ENCODE measurements at regions not wholly inside any gene's neighbourhood (a gene's known extent, or its start where the extent isn't known, plus 50 kb on each side); places are given as distances from the start of the nearest gene placed in this dataset.

DNA sequence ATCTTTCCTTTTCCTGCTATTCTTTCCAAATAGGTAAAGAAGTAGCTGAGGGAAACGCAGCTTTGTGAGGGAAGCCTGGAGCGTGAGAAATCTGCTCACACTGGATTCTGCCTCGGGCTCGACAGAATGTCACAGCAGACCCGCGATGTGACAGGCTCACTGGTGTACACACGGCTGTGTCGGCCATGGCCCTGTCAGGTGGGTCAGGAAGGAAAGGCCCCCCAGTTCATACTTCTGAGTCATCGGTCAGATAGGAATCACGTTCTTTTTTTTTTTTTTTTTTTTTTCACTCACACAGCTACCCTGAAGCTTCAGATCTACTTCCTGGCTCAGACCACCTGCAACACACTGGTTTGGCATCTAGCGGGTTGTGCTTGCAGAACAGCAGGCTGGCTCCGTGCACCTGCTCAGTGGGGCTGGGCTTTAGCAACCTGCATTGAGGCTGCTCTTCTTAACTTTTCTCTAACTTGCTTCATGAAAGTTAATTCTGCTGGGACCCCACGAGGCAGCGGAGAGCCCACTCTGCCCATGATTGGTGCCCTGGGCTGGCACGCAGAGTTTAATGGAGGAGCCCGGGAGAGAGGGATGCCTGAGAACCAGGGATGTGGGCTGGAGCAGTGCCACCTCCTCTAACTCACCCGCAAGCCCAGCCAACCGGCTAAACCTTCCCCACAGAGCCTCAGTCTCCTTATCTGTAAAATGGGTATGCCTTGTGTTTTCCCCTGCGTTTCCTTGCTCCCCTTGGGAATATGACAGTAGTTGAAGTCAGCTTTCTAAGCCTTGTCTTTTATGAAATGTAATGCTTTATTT, 61.5 kb upstream of the FNDC1 start:
- Histone ChIP-seq H3K4me1 (ENCODE audit: control insufficient read depth, insufficient read depth, low read length) (peaks cover 3% of the 10 kb centered on the region), H3K27ac (ENCODE audit: low read length) (no peak overlapping the region), H3K9me3 (ENCODE audit: control insufficient read depth, low read length) (no peaks in the 10 kb centered on the region), H3K4me3 (ENCODE audit: low read length) (no peak overlapping the region), H3K27me3 (ENCODE audit: control insufficient read depth, insufficient read depth) (no peaks in the 10 kb centered on the region)
- no peak for ATAC-seq
- 63% methylated on average over 19 of the region's 19 CpGs for WGBS
- DNase-seq: peak in 1 of 3 donors; percentile 39
- intact Hi-C loops (cut with DNase I): loop anchor here in 2 of 4 donors (10.0 kb wide), 3 partner anchors 63 to 403 kb away; partner anchors contain the start of genes RSPH3 (in 1 of the 2) and TAGAP (in 1 of the 2)

DNA sequence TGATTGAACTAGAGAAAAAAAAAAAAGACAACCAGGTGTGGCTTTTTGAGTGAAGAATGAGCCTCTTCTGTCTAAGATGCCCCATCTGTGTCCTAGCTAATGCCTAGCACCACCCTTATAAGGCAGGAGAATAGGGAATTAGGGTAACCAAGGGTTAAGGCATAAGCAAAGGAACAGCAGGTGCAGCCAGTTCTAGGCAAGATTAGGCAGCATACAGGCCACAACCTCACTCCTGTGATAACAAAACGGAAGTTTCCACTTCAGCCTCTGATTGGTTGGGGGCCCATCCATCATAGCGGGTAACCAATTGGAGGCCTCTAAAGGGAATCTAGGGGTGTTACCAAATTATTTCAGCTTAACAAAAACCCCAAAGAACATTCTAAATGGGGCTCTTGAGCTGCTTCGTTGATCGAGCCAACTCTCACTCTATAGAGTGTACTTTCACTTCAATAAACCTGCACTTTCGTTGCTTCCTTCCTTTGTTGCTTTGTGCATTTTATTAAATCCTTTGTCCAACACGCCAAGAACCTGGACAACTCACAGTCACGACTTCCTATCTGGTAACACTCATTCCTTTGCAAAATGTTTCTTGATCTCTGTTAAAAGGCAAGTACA, 61.9 kb upstream of the TAGAP start:
- intact Hi-C loops (cut with DNase I): loop anchor here in 2 of 4 donors (10.0 kb wide), 3 partner anchors 62 to 402 kb away; partner anchors contain the start of genes RSPH3 (in 1 of the 2) and TAGAP (in 1 of the 2)
- Histone ChIP-seq H3K27ac (ENCODE audit: low read length) (no peak overlapping the region), H3K9me3 (ENCODE audit: control insufficient read depth, low read length) (no peaks in the 10 kb centered on the region), H3K4me3 (ENCODE audit: low read length) (peak overlapping the region; percentile 27), H3K4me1 (ENCODE audit: control insufficient read depth, insufficient read depth, low read length) (peaks cover 3% of the 10 kb centered on the region), H3K27me3 (ENCODE audit: control insufficient read depth, insufficient read depth) (no peaks in the 10 kb centered on the region)
- WGBS: 29% methylated on average over 7 of the region's 7 CpGs
- ATAC-seq (peak; percentile 81), DNase-seq (peak; percentile 59 to 88 (median 82))

DNA sequence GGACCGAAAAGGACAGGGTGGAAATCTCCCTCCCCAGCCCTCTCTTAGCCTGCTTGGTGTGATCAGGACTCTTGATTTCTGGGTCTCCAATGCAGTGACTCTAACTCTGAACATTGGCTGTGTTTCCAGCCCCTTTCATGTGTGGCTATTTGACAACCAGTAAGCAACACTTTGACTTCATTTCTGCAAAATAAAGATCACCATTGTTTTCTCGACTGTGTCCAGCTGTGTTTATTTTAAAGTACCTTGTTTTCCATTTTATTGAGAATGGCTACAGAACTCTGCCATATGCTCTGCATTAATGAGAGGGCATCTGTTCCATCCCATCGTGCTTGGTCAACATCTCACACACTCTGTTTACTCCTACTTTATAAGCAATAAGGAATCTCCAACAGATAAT, 60.9 kb upstream of the TAGAP start:
- 79% methylated on average over 3 of the region's 3 CpGs for WGBS
- intact Hi-C loops (cut with DNase I): loop anchor here in 2 of 4 donors (10.0 kb wide), 3 partner anchors 61 to 401 kb away; partner anchors contain the start of genes RSPH3 (in 1 of the 2) and TAGAP (in 1 of the 2)
- Histone ChIP-seq H3K4me1 (ENCODE audit: control insufficient read depth, insufficient read depth, low read length) (peaks cover 3% of the 10 kb centered on the region), H3K4me3 (ENCODE audit: low read length) (no peak overlapping the region), H3K27me3 (ENCODE audit: control insufficient read depth, insufficient read depth) (no peaks in the 10 kb centered on the region), H3K27ac (ENCODE audit: low read length) (no peak overlapping the region), H3K9me3 (ENCODE audit: control insufficient read depth, low read length) (no peaks in the 10 kb centered on the region)
- no peak for DNase-seq
- no peak for ATAC-seq

DNA sequence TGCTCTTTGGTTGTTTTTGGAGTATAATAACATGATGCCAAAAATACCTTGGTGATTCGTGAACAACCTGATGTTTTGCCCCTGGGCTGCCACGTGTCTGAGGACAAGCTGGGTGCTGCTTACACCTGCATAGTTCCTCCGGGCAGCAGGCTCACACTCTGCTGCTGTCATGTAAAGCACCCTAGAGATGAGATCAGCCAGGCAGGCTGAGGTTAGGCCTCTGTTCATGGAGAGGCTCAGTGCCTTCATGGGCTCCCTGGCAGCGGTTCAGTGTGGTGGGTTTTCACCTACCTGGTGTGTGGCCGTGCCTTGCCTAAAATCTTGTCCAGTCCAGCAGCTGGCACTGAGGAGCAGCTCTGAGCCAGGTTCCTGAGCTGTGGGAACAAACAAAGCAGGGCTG, 60.1 kb upstream of the TAGAP start:
- H3K9me3 ChIP-seq (ENCODE audit: control insufficient read depth, low read length): no peaks in the 10 kb centered on the region
- intact Hi-C loops (cut with DNase I): loop anchor here in 2 of 4 donors (5.0 to 10.0 kb wide), 4 partner anchors 58 to 400 kb away; partner anchors contain the start of genes RSPH3 (in 1 of the 2) and TAGAP (in 1 of the 2)
- 88% methylated on average over 5 of the region's 5 CpGs for WGBS

DNA sequence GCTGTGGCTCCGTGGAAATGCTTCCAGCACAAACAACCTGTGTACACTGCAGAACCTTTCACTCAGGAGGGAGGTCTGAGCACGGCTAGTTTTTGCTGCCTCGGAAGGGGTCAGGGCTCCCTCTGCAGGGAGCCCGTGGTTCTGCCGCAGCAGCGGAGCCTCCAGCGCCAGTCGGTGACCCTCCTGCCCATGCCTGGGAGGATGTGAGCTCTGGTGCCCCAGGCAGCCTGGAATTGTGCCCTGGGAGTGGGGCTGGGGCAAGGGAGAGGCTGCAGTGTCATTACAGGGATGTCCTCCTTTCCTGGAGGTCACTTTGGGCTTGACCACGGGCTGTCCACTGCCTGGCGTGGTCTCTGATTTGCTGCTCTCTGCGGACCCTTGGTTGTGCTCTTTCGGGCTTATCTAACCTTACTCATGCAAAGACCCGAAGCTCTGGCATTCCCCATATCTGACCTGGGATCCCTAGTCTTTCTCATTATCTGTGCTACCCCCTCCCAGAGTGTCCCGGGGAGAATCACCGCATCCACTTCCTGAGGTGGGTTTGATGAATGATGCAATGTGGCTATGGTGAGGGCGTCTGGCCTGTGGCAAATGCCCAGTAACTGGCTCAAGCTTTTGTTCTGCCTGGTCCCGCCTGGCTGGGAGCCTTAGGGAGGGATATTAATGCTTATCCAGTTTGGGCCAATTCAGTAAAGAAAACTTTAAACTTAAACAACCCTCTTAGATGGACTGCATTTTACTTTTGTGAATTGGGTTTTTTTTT, 59.6 kb upstream of the TAGAP start:
- ATAC-seq: peak; percentile 83 to 84

More for the DNA sequence above, 60.1 kb upstream of the TAGAP start:
- Histone ChIP-seq H3K27ac (ENCODE audit: low read length) (no peak overlapping the region), H3K4me1 (ENCODE audit: control insufficient read depth, insufficient read depth, low read length) (peaks cover 3% of the 10 kb centered on the region), H3K4me3 (ENCODE audit: low read length) (no peak overlapping the region), H3K27me3 (ENCODE audit: control insufficient read depth, insufficient read depth) (no peaks in the 10 kb centered on the region)
- ATAC-seq: no peak
- DNase-seq: no peak

DNA sequence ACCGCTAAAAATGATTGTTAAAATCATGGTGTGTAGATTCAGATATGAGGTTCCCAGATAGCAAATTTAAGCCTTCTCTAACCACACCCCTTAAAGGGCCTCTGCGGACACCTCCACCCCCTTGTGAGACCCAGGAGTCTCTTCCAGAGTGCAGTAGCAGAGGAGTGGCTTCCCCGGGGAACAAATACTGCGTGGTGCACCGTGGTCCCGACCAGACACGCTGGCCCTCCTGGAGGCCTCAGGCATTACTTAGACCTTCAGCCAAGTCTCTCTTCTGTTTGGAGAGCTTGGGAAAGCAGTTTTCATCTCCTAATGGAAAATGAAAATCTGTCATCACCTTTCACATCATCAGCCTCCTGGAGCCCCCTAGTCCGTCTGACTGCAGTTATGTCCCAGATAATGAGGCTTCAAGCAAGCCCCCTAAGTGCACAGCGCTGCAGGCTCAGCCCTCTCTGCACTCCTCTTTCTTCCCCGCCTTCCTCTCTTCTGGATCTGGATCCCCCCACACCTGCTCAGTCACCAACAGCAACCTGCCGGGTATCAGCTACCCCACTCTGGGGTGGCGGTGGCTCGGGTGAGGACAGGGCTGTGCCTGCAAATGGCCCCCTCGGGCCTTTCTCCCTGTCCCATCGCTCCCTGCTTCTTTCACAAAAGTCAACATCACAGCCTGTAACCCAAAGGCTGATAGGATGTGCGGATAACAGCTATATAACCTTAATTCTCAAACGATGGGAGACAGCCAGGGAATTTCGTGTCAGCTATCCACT, 58.8 kb upstream of the TAGAP start:
- Histone ChIP-seq H3K27me3 (ENCODE audit: control insufficient read depth, insufficient read depth) (no peaks in the 10 kb centered on the region), H3K4me3 (ENCODE audit: low read length) (no peak overlapping the region), H3K4me1 (ENCODE audit: control insufficient read depth, insufficient read depth, low read length) (peaks cover 3% of the 10 kb centered on the region), H3K27ac (ENCODE audit: low read length) (no peak overlapping the region), H3K9me3 (ENCODE audit: control insufficient read depth, low read length) (no peaks in the 10 kb centered on the region)
- intact Hi-C loops (cut with DNase I): loop anchor here in 2 of 4 donors (5.0 to 10.0 kb wide), 4 partner anchors 56 to 399 kb away; partner anchors contain the start of genes RSPH3 (in 1 of the 2) and TAGAP (in 1 of the 2)
- ATAC-seq (no peak), DNase-seq (no peak)
- 54% methylated on average over 18 of the region's 18 CpGs for WGBS

More for the DNA sequence above, 59.6 kb upstream of the TAGAP start:
- intact Hi-C loops (cut with DNase I): loop anchor here in 2 of 4 donors (5.0 to 10.0 kb wide), 4 partner anchors 57 to 400 kb away; partner anchors contain the start of genes RSPH3 (in 1 of the 2) and TAGAP (in 1 of the 2)
- peak; percentile 46 to 85 (median 81) for DNase-seq
- Histone ChIP-seq H3K27ac (ENCODE audit: low read length) (no peak overlapping the region), H3K9me3 (ENCODE audit: control insufficient read depth, low read length) (no peaks in the 10 kb centered on the region), H3K4me1 (ENCODE audit: control insufficient read depth, insufficient read depth, low read length) (peaks cover 3% of the 10 kb centered on the region), H3K27me3 (ENCODE audit: control insufficient read depth, insufficient read depth) (no peaks in the 10 kb centered on the region), H3K4me3 (ENCODE audit: low read length) (no peak overlapping the region)
- WGBS: 28% methylated on average over 17 of the region's 17 CpGs

DNA sequence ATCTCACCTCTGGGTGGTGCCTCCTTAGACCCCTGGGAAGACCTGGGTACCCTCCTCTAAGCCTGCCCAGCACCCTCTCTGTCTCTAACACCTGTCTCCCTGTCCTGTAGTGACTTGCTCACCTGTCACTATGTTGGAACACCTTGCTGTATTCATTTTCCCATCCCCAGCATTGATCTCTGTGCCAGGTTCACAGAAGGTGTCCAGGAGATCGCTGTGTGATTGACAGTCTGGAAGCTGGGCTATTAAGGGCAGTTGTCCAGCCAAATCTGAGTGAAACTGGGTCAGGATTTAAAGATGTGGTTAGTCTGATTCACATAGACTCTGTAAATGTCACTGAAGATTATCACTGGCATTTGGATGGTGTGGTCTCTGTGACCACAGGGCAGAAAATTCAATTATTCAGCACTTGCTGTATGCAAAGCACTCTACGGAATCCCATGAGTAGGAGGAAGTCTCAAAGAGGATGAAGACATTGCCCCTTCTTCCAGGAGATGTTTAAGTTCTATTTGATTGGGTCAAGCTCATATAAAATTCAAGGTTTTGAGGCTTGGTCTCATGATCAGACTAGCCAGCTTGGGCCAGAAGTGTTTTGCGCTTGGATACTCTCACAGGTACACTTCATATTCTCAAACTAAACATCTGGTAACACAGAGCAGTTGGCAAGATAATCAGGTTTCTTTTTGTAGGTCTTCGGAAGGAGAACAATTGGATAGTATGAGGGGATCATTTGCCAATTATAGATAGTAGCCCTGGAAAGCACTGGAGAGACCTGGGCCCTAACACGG, 57.8 kb upstream of the TAGAP start:
- WGBS: 88% methylated on average over 5 of the region's 5 CpGs
- DNase-seq: no peak
- intact Hi-C loops (cut with DNase I): loop anchor here in 2 of 4 donors (5.0 to 10.0 kb wide), 4 partner anchors 55 to 398 kb away; partner anchors contain the start of genes RSPH3 (in 1 of the 2) and TAGAP (in 1 of the 2)
- Histone ChIP-seq H3K27ac (ENCODE audit: low read length) (no peak overlapping the region), H3K4me1 (ENCODE audit: control insufficient read depth, insufficient read depth, low read length) (peaks cover 3% of the 10 kb centered on the region), H3K4me3 (ENCODE audit: low read length) (no peak overlapping the region), H3K9me3 (ENCODE audit: control insufficient read depth, low read length) (no peaks in the 10 kb centered on the region), H3K27me3 (ENCODE audit: control insufficient read depth, insufficient read depth) (no peaks in the 10 kb centered on the region)
- ATAC-seq: no peak

DNA sequence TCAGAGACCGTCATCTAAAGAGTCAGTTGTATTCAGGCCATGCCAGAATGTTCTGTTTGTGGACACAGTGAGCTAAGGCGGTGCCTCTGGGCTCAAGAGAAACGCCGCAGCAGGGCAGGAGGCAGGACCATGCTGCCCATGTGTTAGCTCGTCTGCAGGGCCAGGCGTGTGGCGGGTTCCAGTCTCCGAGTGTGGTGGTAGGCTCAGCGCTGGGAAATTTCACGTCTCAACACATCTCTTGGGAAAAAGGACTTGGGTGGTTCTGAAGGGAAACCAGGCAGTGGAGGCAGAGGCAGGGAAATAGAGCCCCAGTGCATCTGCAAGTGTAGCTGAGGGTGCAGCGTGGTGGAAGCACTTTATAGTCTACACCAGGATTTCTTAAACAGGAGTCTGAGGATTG, 56.9 kb upstream of the TAGAP start:
- H3K4me3 ChIP-seq (ENCODE audit: low read length): no peak overlapping the region
- H3K27ac ChIP-seq (ENCODE audit: low read length): no peak overlapping the region
- no peaks in the 10 kb centered on the region for H3K27me3 ChIP-seq (ENCODE audit: control insufficient read depth, insufficient read depth)
- H3K9me3 ChIP-seq (ENCODE audit: control insufficient read depth, low read length): no peaks in the 10 kb centered on the region
- intact Hi-C loops (cut with DNase I): loop anchor here in 2 of 4 donors (5.0 to 10.0 kb wide), 4 partner anchors 54 to 397 kb away; partner anchors contain the start of genes RSPH3 (in 1 of the 2) and TAGAP (in 1 of the 2)
- H3K4me1 ChIP-seq (ENCODE audit: control insufficient read depth, insufficient read depth, low read length): peaks cover 1% of the 10 kb centered on the region
- 83% methylated on average over 11 of the region's 11 CpGs for WGBS
- ATAC-seq (no peak), DNase-seq (no peak)

DNA sequence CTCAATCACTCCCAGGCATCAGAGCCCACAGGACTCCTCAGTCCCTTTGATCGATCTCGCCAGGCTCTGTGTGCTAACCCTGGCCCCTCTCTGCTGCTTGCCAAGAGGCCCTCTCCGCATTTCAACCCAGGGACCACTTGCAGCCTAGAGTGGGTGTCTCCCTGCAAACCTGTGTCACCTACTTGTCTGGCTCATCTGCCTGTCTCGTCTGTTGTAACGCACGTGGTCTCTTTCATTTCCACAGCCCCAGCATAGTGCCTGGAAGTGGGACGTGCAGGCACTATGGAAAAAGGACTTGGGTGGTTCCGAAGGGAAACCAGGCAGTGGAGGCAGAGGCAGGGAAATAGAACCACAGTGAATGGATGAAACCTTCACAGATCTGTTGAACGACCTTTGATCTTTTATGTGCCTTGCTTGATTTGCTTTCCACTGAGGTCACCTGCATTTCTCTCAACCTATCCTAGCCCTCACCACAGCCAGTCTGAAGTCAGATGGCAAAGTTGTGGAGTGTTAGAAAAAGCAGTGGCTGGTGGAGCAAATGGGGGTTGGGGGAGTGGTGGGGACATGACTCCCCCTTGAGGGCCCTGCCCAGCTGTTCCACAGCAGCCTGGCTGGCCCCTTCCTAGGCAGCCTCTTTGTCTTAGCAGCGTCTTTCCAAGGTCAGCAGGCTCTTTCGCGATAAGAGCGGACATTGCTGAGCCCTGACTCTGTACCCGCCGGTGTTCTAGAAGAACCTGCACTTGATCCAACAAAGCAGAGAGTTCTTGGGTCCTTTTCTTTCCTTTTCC, 55.8 kb upstream of the TAGAP start:
- no peaks in the 10 kb centered on the region for H3K27me3 ChIP-seq (ENCODE audit: control insufficient read depth, insufficient read depth)
- DNase-seq: no peak
- intact Hi-C loops (cut with DNase I): loop anchor here in 2 of 4 donors (5.0 to 10.0 kb wide), 4 partner anchors 53 to 396 kb away; partner anchors contain the start of genes RSPH3 (in 1 of the 2) and TAGAP (in 1 of the 2)

More for the DNA sequence above, 55.8 kb upstream of the TAGAP start:
- 81% methylated on average over 15 of the region's 15 CpGs for WGBS
- Histone ChIP-seq H3K27ac (ENCODE audit: low read length) (no peak overlapping the region), H3K9me3 (ENCODE audit: control insufficient read depth, low read length) (no peaks in the 10 kb centered on the region), H3K4me1 (ENCODE audit: control insufficient read depth, insufficient read depth, low read length) (no peaks in the 10 kb centered on the region), H3K4me3 (ENCODE audit: low read length) (no peak overlapping the region)
- ATAC-seq: no peak
